Mucosa of stomach (tissue), 1 donor: ENCODE measurements at regions not wholly inside any gene's neighbourhood (a gene's known extent, or its start where the extent isn't known, plus 50 kb on each side); places are given as distances from the start of the nearest gene placed in this dataset.

Experiments
- H3K27me3 ChIP-seq: one replicate; pipeline ENCODE4 v1.7.0; 2013; ENCODE audit warnings: mild to moderate bottlenecking, low read length; ENCODE audit not compliant: control insufficient read depth, insufficient read depth
- H3K36me3 ChIP-seq: one replicate; pipeline ENCODE4 v1.7.0; 2013; ENCODE audit warnings: low read length; ENCODE audit not compliant: control insufficient read depth, insufficient read depth
- H3K4me1 ChIP-seq: one replicate; pipeline ENCODE4 v1.7.0; 2013; ENCODE audit warnings: mild to moderate bottlenecking, low read length; ENCODE audit not compliant: control insufficient read depth, insufficient read depth
- H3K4me3 ChIP-seq: one replicate; pipeline ENCODE4 v1.7.0; 2013; ENCODE audit warnings: low read length
- H3K9ac ChIP-seq: one replicate; pipeline ENCODE4 v1.7.0; 2013; ENCODE audit warnings: mild to moderate bottlenecking, low read length, moderate library complexity
- H3K9me3 ChIP-seq: one replicate; pipeline ENCODE4 v1.7.0; 2013; ENCODE audit warnings: mild to moderate bottlenecking, low read length, moderate library complexity; ENCODE audit not compliant: control insufficient read depth
- donor health status: Pancreatic carcinoma.

- Histone ChIP-seq H3K27me3 (no peaks in the 10 kb centered on the region), H3K9ac (no peak overlapping the region), H3K36me3 (no peaks in the 10 kb centered on the region), H3K4me1 (no peaks in the 10 kb centered on the region), H3K9me3 (no peaks in the 10 kb centered on the region), H3K4me3 (no peak overlapping the region)
These were observed 356.1 kb upstream of the ZEB2 start for GRCh38 chr2:144876013-144876412.

- Histone ChIP-seq H3K27me3 (no peaks in the 10 kb centered on the region), H3K9me3 (no peaks in the 10 kb centered on the region), H3K4me3 (no peak overlapping the region), H3K36me3 (no peaks in the 10 kb centered on the region), H3K9ac (no peak overlapping the region), H3K4me1 (no peaks in the 10 kb centered on the region)
These were observed 355.5 kb upstream of the ZEB2 start for GRCh38 chr2:144875290-144875969.

- H3K4me3 ChIP-seq = no peak overlapping the region
- H3K36me3 ChIP-seq = no peaks in the 10 kb centered on the region
- H3K4me1 ChIP-seq = no peaks in the 10 kb centered on the region
- H3K27me3 ChIP-seq = no peaks in the 10 kb centered on the region
- H3K9me3 ChIP-seq = no peaks in the 10 kb centered on the region
- no peak overlapping the region for H3K9ac ChIP-seq
These were observed 345.8 kb upstream of the ZEB2 start for GRCh38 chr2:144865670-144866069.

GRCh38 chr2:144859716-144860115, 339.8 kb upstream of the ZEB2 start:
- no peak overlapping the region for H3K9ac ChIP-seq
- no peaks in the 10 kb centered on the region for H3K4me1 ChIP-seq
- no peaks in the 10 kb centered on the region for H3K27me3 ChIP-seq
- no peaks in the 10 kb centered on the region for H3K9me3 ChIP-seq
- no peaks in the 10 kb centered on the region for H3K36me3 ChIP-seq
- no peak overlapping the region for H3K4me3 ChIP-seq

- Histone ChIP-seq H3K4me1 (no peaks in the 10 kb centered on the region), H3K27me3 (no peaks in the 10 kb centered on the region), H3K36me3 (no peaks in the 10 kb centered on the region)
These were observed 338.3 kb upstream of the ZEB2 start for GRCh38 chr2:144858211-144858610.

GRCh38 chr2:144854596-144854995, 334.7 kb upstream of the ZEB2 start:
- Histone ChIP-seq H3K4me3 (no peak overlapping the region), H3K9me3 (no peaks in the 10 kb centered on the region), H3K36me3 (no peaks in the 10 kb centered on the region), H3K27me3 (no peaks in the 10 kb centered on the region), H3K9ac (no peak overlapping the region), H3K4me1 (no peaks in the 10 kb centered on the region)

More at GRCh38 chr2:144858211-144858610, 338.3 kb upstream of the ZEB2 start:
- no peaks in the 10 kb centered on the region for H3K9me3 ChIP-seq
- no peak overlapping the region for H3K4me3 ChIP-seq
- no peak overlapping the region for H3K9ac ChIP-seq

GRCh38 chr2:144849612-144850011, 329.7 kb upstream of the ZEB2 start:
- no peak overlapping the region for H3K4me3 ChIP-seq
- no peaks in the 10 kb centered on the region for H3K4me1 ChIP-seq
- no peaks in the 10 kb centered on the region for H3K27me3 ChIP-seq
- no peaks in the 10 kb centered on the region for H3K9me3 ChIP-seq
- H3K9ac ChIP-seq = no peak overlapping the region
- no peaks in the 10 kb centered on the region for H3K36me3 ChIP-seq

GRCh38 chr2:144848423-144848822, 328.5 kb upstream of the ZEB2 start:
- Histone ChIP-seq H3K4me3 (no peak overlapping the region), H3K4me1 (no peaks in the 10 kb centered on the region), H3K9me3 (no peaks in the 10 kb centered on the region), H3K36me3 (no peaks in the 10 kb centered on the region), H3K27me3 (no peaks in the 10 kb centered on the region), H3K9ac (no peak overlapping the region)

- Histone ChIP-seq H3K36me3 (no peaks in the 10 kb centered on the region), H3K9ac (no peak overlapping the region), H3K9me3 (no peaks in the 10 kb centered on the region), H3K27me3 (no peaks in the 10 kb centered on the region), H3K4me3 (no peak overlapping the region), H3K4me1 (no peaks in the 10 kb centered on the region)
These were observed 327.6 kb upstream of the ZEB2 start for GRCh38 chr2:144847347-144848080.

GRCh38 chr2:144836635-144837350, 316.9 kb upstream of the ZEB2 start:
- no peak overlapping the region for H3K9ac ChIP-seq
- no peaks in the 10 kb centered on the region for H3K4me1 ChIP-seq
- no peaks in the 10 kb centered on the region for H3K9me3 ChIP-seq
- H3K4me3 ChIP-seq = no peak overlapping the region
- no peaks in the 10 kb centered on the region for H3K27me3 ChIP-seq
- no peaks in the 10 kb centered on the region for H3K36me3 ChIP-seq

- no peak overlapping the region for H3K9ac ChIP-seq
- H3K36me3 ChIP-seq = no peaks in the 10 kb centered on the region
- H3K9me3 ChIP-seq = no peaks in the 10 kb centered on the region
- no peak overlapping the region for H3K4me3 ChIP-seq
- H3K4me1 ChIP-seq = no peaks in the 10 kb centered on the region
- no peaks in the 10 kb centered on the region for H3K27me3 ChIP-seq
These were observed 315.9 kb upstream of the ZEB2 start for GRCh38 chr2:144835634-144836350.
